ENCODE measurements at regions not wholly inside any gene's neighbourhood (a gene's known extent, or its start where the extent isn't known, plus 50 kb on each side); places are given as distances from the start of the nearest gene placed in this dataset.

GRCh38 chr3:5431146-5431545 is 243.6 kb downstream of the EDEM1 start:
- DNase-seq: no peak

GRCh38 chr3:5431811-5432378 is 244.4 kb downstream of the EDEM1 start:
- DNase-seq: no peak

- DNase-seq: no peak
Observed at GRCh38 chr3:5437296-5437782, 249.8 kb downstream of the EDEM1 start.

- no peak for DNase-seq
Observed at GRCh38 chr3:5437783-5438323, 250.3 kb downstream of the EDEM1 start.

GRCh38 chr3:5441401-5441800 is 253.9 kb downstream of the EDEM1 start:
- DNase-seq: no peak

- DNase-seq: no peak
Observed at GRCh38 chr3:5442106-5442785, 254.7 kb downstream of the EDEM1 start.

- DNase-seq: no peak
Observed at GRCh38 chr3:5442786-5443138, 255.3 kb downstream of the EDEM1 start.

- DNase-seq: no peak
Observed at GRCh38 chr3:5444253-5444652, 256.7 kb downstream of the EDEM1 start.

- no peak for DNase-seq
Observed at GRCh38 chr3:5445676-5446201, 258.2 kb downstream of the EDEM1 start.

GRCh38 chr3:5448246-5448645 is 260.7 kb downstream of the EDEM1 start:
- DNase-seq: no peak

- DNase-seq: no peak
Observed at GRCh38 chr3:5448816-5449215, 261.3 kb downstream of the EDEM1 start.

GRCh38 chr3:5456199-5456598 is 268.7 kb downstream of the EDEM1 start:
- no peak for DNase-seq

- no peak for DNase-seq
Observed at GRCh38 chr3:5458526-5458925, 271.0 kb downstream of the EDEM1 start.

- DNase-seq: no peak
Observed at GRCh38 chr3:5462086-5462485, 274.6 kb downstream of the EDEM1 start.

GRCh38 chr3:5463991-5464390 is 276.5 kb downstream of the EDEM1 start:
- DNase-seq: no peak

- DNase-seq: no peak
Observed at GRCh38 chr3:5464649-5465048, 277.1 kb downstream of the EDEM1 start.

GRCh38 chr3:5465183-5465582 is 277.7 kb downstream of the EDEM1 start:
- no peak for DNase-seq

GRCh38 chr3:5466065-5466464 is 278.6 kb downstream of the EDEM1 start:
- no peak for DNase-seq

GRCh38 chr3:5466717-5467116 is 279.2 kb downstream of the EDEM1 start:
- DNase-seq: no peak

- DNase-seq: no peak
Observed at GRCh38 chr3:5473471-5473870, 286.0 kb downstream of the EDEM1 start.

- no peak for DNase-seq
Observed at GRCh38 chr3:5476403-5476802, 288.9 kb downstream of the EDEM1 start.

GRCh38 chr3:5479229-5479799 is 291.8 kb downstream of the EDEM1 start:
- DNase-seq: no peak

- DNase-seq: no peak
Observed at GRCh38 chr3:5480190-5480589, 292.7 kb downstream of the EDEM1 start.

- DNase-seq: no peak
Observed at GRCh38 chr3:5485427-5485826, 297.9 kb downstream of the EDEM1 start.

All from activated CD4-positive, alpha-beta T cell treated with anti-CD3 and anti-CD28 coated beads, Interleukin-2, amount 50 U/mL, for 1 hour (primary cell).